ENCODE measurements at regions not wholly inside any gene's neighbourhood (a gene's known extent, or its start where the extent isn't known, plus 50 kb on each side); places are given as distances from the start of the nearest gene placed in this dataset.

DNA sequence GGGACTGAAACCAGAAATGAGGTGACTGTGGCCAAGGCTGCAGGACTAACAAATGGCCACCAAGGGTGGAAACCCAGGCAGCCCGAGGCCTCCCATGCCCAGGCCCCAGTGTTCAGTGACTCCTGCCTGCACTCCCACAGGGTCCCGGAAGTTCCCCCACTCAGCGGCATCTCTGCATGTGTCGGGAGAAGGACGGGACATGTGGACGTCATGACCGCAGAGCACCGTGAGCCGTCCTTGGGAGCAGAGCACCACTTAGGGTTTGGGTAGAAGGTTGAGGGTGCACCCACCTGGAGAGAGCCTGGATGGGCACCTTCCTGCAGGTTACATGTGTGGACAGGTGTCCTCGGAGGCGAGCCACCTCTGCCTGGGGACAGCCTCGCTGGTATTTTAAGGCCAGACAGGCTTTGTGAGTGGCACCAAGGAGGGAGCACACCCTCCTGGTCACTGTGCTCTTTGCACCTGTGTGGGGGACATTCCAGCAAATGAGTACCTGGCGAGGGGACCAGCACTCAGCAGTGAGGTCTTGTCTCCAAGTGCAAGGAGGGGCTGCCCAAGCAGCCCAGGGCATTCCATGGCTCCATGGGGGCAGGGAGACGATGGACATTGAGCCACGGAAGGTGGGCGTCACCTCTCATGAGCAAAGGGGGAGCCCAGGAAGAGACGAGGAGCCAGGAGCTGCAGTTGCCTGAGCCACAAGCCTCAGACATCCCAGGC lies 95.3 kb upstream of the TCERG1L start:
- Histone ChIP-seq H3K4me3 (no peak overlapping the region), H3K36me3 (no peaks in the 10 kb centered on the region), H3K27ac (no peak overlapping the region), H3K27me3 (no peaks in the 10 kb centered on the region), H3K9me3 (no peaks in the 10 kb centered on the region), H3K4me1 (ENCODE audit: insufficient read depth) (peaks cover 2% of the 10 kb centered on the region)
- intact Hi-C loops (cut with DNase I) = no loop called here
- TF ChIP-seq EP300 (IDR thresholded peaks at IDR 0.05) (no peak), CTCF (IDR thresholded peaks at IDR 0.05) (no peak), POLR2A (IDR thresholded peaks at IDR 0.05) (no peak)
- no peak for DNase-seq
- 90 to 92% (median 92%) methylated on average over 17 of the region's 17 CpGs for WGBS, 3 donors

DNA sequence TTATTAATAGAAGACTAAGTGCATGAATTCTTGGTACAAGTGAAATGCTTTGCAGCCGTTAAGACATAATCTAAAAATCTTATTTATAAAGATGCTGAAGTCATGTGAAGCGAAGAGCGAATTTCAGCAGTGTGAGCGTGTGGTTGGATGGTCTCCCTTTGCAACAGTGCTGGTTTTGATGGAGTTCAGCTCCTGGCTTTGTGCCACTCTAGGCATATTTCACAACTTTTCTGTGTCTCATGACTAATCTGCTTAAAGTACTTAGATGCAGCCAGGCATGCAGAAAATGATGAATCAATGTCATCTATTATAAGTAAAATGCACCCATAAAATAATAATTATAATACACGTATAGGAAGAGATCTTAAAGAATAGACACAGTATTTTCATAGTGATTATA lies 107.2 kb upstream of the TCERG1L start:
- 81 to 86% (median 81%) methylated on average over 5 of the region's 5 CpGs for WGBS, 3 donors
- no peak overlapping the region for H3K4me3 ChIP-seq
- no peaks in the 10 kb centered on the region for H3K27me3 ChIP-seq
- peaks cover 6% of the 10 kb centered on the region for H3K4me1 ChIP-seq (ENCODE audit: insufficient read depth)
- DNase-seq = no peak
- intact Hi-C loops (cut with DNase I) = no loop called here
- no peaks in the 10 kb centered on the region for H3K36me3 ChIP-seq
- H3K9me3 ChIP-seq = peaks cover 0 to 4% of the 10 kb centered on the region in 2 donors
- no peak overlapping the region for H3K27ac ChIP-seq
- TF ChIP-seq EP300 (IDR thresholded peaks at IDR 0.05) (no peak), CTCF (IDR thresholded peaks at IDR 0.05) (no peak), POLR2A (IDR thresholded peaks at IDR 0.05) (no peak)

GRCh38 chr10:131419797-131420196 lies 108.3 kb upstream of the TCERG1L start:
- H3K9me3 ChIP-seq = peaks cover 0 to 4% of the 10 kb centered on the region in 2 donors
- no peak for DNase-seq
- WGBS, 3 donors = 91 to 94% (median 93%) methylated on average over 22 of the region's 22 CpGs
- peaks cover 17% of the 10 kb centered on the region for H3K4me1 ChIP-seq (ENCODE audit: insufficient read depth)
- no peak overlapping the region for H3K27ac ChIP-seq
- TF ChIP-seq CTCF (IDR thresholded peaks at IDR 0.05) (no peak), POLR2A (IDR thresholded peaks at IDR 0.05) (no peak), EP300 (IDR thresholded peaks at IDR 0.05) (no peak)
- H3K36me3 ChIP-seq = no peaks in the 10 kb centered on the region
- intact Hi-C loops (cut with DNase I) = no loop called here
- no peaks in the 10 kb centered on the region for H3K27me3 ChIP-seq
- H3K4me3 ChIP-seq = no peak overlapping the region

DNA sequence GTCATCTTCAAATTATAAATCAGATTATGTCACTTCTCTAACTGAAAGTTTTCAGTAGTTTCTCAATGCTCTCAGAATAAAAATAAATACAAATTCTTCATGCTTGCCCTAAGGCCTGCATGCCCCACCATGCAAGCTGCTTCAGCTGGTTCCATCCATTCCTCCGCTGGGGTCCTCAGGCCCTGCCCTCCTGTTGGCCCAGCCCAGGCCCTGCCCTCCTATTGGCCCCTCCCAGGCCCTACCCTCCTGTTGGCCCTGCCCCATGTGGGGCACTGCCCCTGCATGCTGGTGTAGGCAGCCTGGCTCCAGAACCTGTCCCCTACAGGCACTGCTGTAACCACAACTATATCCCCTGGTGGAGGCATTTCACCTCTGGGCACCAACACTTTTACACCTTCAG lies 109.3 kb upstream of the TCERG1L start:
- 94 to 100% (median 96%) methylated on average over 1 of the region's 1 CpG for WGBS, 3 donors
- no peak for DNase-seq
- no peaks in the 10 kb centered on the region for H3K27me3 ChIP-seq
- intact Hi-C loops (cut with DNase I) = no loop called here
- H3K9me3 ChIP-seq = peaks cover 0 to 4% of the 10 kb centered on the region in 2 donors
- no peaks in the 10 kb centered on the region for H3K36me3 ChIP-seq
- H3K27ac ChIP-seq = no peak overlapping the region
- peaks cover 28% of the 10 kb centered on the region for H3K4me1 ChIP-seq (ENCODE audit: insufficient read depth)
- H3K4me3 ChIP-seq = no peak overlapping the region
- TF ChIP-seq EP300 (IDR thresholded peaks at IDR 0.05) = no peak
- no peak for TF ChIP-seq CTCF (IDR thresholded peaks at IDR 0.05)
- no peak for TF ChIP-seq POLR2A (IDR thresholded peaks at IDR 0.05)
